Lower leg skin (tissue), 4 donors: ENCODE measurements at regions not wholly inside any gene's neighbourhood (a gene's known extent, or its start where the extent isn't known, plus 50 kb on each side); places are given as distances from the start of the nearest gene placed in this dataset.
A peak's percentile ranks its signal among the peaks of the same experiment; 100 is the strongest.

Experiments
- DNase-seq, 2 donors: peaks; one replicate each; pipeline ENCODE4 v3.0.0-alpha.2; 2019; ENCODE audit warnings: low spot score in 2 of 2
- H3K4me3 ChIP-seq: fragments of 200-600 bp; sonication (generic); 2 replicates; pipeline ENCODE4 v1.5.1; 2017; ENCODE audit warnings: mild to moderate bottlenecking, low read depth; ENCODE audit not compliant: poor library complexity, severe bottlenecking
- CTCF ChIP-seq, 3 donors: fragments of 450-650 bp; IDR thresholded peaks; one replicate each; pipeline ENCODE4 v1.5.1; 2016; ENCODE audit warnings: antibody characterized with exemption in 3 of 3, mild to moderate bottlenecking in 3 of 3, moderate library complexity in 2 of 3
- POLR2A ChIP-seq, 2 donors: fragments of 450-650 bp; IDR thresholded peaks; one replicate each; pipeline ENCODE4 v1.6.1; 2016 to 2017; ENCODE audit warnings: antibody characterized with exemption in 2 of 2, mild to moderate bottlenecking in 1 of 2, moderate library complexity in 1 of 2
- WGBS, 2 donors: methylation state at CpG; one replicate each; pipeline ENCODE4 v1.1.5; 2018; 5-methylcytosine and 5-hydroxymethylcytosine counted together
- intact Hi-C: fragments of 100-400 bp; cut with DNase I; formaldehyde crosslinking; loops from one replicate; pipeline ENCODE4 v1.15.0; 2023; ENCODE audit warnings: low total_unique reads

- DNase-seq, result no peak
- intact Hi-C loops, result no loop called here
- TF ChIP-seq POLR2A (IDR thresholded peaks at IDR 0.05), result no peak
- TF ChIP-seq CTCF (IDR thresholded peaks at IDR 0.05), result no peak
- WGBS, 2 donors, result 56% methylated on average over 10 of the region's 10 CpGs
- H3K4me3 ChIP-seq, result no peak overlapping the region
Measured at GRCh38 chr5:7242118-7242710, 153.7 kb upstream of the ADCY2 start.

GRCh38 chr5:7244208-7244607, 151.7 kb upstream of the ADCY2 start:
- TF ChIP-seq POLR2A (IDR thresholded peaks at IDR 0.05) (no peak), CTCF (IDR thresholded peaks at IDR 0.05) (no peak)
- no peak overlapping the region for H3K4me3 ChIP-seq
- intact Hi-C loops, result no loop called here
- WGBS, 2 donors, result 88 to 91% methylated on average over 3 of the region's 3 CpGs
- DNase-seq, result no peak

GRCh38 chr5:7245121-7245651, 150.8 kb upstream of the ADCY2 start:
- DNase-seq, result no peak
- intact Hi-C loops, result no loop called here
- no peak overlapping the region for H3K4me3 ChIP-seq
- WGBS, 2 donors, result 38 to 53% methylated on average over 2 of the region's 2 CpGs
- no peak for TF ChIP-seq POLR2A (IDR thresholded peaks at IDR 0.05)
- no peak for TF ChIP-seq CTCF (IDR thresholded peaks at IDR 0.05)

- no peak overlapping the region for H3K4me3 ChIP-seq
- intact Hi-C loops, result no loop called here
- WGBS, 2 donors, result 91 to 92% methylated on average over 1 of the region's 1 CpG
- TF ChIP-seq POLR2A (IDR thresholded peaks at IDR 0.05), result no peak
- TF ChIP-seq CTCF (IDR thresholded peaks at IDR 0.05), result no peak
- DNase-seq, result no peak
Measured at GRCh38 chr5:7246287-7246686, 149.7 kb upstream of the ADCY2 start.

GRCh38 chr5:7250004-7250403, 145.9 kb upstream of the ADCY2 start:
- no peak overlapping the region for H3K4me3 ChIP-seq
- intact Hi-C loops, result no loop called here
- peak in 1 of 2 donors; percentile 25 for DNase-seq
- TF ChIP-seq POLR2A (IDR thresholded peaks at IDR 0.05) (no peak), CTCF (IDR thresholded peaks at IDR 0.05) (no peak)
- WGBS, 2 donors, result 68 to 81% methylated on average over 2 of the region's 2 CpGs

GRCh38 chr5:7250611-7251010, 145.3 kb upstream of the ADCY2 start:
- WGBS, 2 donors, result 68 to 75% methylated on average over 3 of the region's 3 CpGs
- no peak for DNase-seq
- intact Hi-C loops, result no loop called here
- no peak overlapping the region for H3K4me3 ChIP-seq
- TF ChIP-seq POLR2A (IDR thresholded peaks at IDR 0.05), result no peak
- no peak for TF ChIP-seq CTCF (IDR thresholded peaks at IDR 0.05)
